ENCODE measurements at regions not wholly inside any gene's neighbourhood (a gene's known extent, or its start where the extent isn't known, plus 50 kb on each side); places are given as distances from the start of the nearest gene placed in this dataset.

DNA sequence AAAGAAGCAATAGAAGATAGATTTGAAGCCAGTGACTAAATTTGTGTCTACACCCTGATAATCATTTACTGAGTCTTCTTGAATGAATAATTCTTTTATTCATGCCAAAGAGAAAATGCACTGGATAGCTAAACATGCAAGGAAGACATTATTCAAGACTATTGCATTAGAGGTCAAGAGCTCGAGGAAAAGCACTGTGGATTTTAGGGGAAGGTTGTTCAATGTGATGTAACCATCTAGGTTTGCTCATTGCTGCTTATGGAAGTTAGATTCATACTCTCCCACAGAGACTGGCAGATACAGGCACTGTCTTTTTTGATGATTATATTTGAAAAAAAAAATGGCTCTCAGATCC lies 682.1 kb downstream of the KCNA4 start:
- TF ChIP-seq CBX3 (IDR thresholded peaks at IDR 0.05; ENCODE audit: low read depth) (no peak), POLR2AphosphoS5 (IDR thresholded peaks at IDR 0.05; ENCODE audit: low read depth, low read length) (no peak), SP1 (IDR thresholded peaks at IDR 0.05; ENCODE audit: low read depth) (no peak), EZH2 (IDR thresholded peaks at IDR 0.05) (no peak)
- TF ChIP-seq, protein P1, sequence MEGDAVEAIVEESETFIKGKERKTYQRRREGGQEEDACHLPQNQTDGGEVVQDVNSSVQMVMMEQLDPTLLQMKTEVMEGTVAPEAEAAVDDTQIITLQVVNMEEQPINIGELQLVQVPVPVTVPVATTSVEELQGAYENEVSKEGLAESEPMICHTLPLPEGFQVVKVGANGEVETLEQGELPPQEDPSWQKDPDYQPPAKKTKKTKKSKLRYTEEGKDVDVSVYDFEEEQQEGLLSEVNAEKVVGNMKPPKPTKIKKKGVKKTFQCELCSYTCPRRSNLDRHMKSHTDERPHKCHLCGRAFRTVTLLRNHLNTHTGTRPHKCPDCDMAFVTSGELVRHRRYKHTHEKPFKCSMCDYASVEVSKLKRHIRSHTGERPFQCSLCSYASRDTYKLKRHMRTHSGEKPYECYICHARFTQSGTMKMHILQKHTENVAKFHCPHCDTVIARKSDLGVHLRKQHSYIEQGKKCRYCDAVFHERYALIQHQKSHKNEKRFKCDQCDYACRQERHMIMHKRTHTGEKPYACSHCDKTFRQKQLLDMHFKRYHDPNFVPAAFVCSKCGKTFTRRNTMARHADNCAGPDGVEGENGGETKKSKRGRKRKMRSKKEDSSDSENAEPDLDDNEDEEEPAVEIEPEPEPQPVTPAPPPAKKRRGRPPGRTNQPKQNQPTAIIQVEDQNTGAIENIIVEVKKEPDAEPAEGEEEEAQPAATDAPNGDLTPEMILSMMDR (IDR thresholded peaks at IDR 0.05 in 2 of 3, conservative IDR thresholded peaks at IDR 0.05 in 1 of 3; ENCODE audit: borderline replicate concordance in 1 of 3, insufficient read depth in 1 of 3, low read depth in 2 of 3, low read length in 2 of 3), result no peak
- TF ChIP-seq, protein P2, sequence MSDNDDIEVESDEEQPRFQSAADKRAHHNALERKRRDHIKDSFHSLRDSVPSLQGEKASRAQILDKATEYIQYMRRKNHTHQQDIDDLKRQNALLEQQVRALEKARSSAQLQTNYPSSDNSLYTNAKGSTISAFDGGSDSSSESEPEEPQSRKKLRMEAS (IDR thresholded peaks at IDR 0.05), result no peak
- TF ChIP-seq, protein P3, sequence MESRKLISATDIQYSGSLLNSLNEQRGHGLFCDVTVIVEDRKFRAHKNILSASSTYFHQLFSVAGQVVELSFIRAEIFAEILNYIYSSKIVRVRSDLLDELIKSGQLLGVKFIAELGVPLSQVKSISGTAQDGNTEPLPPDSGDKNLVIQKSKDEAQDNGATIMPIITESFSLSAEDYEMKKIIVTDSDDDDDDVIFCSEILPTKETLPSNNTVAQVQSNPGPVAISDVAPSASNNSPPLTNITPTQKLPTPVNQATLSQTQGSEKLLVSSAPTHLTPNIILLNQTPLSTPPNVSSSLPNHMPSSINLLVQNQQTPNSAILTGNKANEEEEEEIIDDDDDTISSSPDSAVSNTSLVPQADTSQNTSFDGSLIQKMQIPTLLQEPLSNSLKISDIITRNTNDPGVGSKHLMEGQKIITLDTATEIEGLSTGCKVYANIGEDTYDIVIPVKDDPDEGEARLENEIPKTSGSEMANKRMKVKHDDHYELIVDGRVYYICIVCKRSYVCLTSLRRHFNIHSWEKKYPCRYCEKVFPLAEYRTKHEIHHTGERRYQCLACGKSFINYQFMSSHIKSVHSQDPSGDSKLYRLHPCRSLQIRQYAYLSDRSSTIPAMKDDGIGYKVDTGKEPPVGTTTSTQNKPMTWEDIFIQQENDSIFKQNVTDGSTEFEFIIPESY (IDR thresholded peaks at IDR 0.05; ENCODE audit: extremely low read depth, insufficient replicate concordance, low read length), result no peak
